ENCODE measurements at regions not wholly inside any gene's neighbourhood (a gene's known extent, or its start where the extent isn't known, plus 50 kb on each side); places are given as distances from the start of the nearest gene placed in this dataset.

GRCh38 chr4:52483186-52483890 lies 175.8 kb downstream of the USP46 start:
- BruUV-seq (replicated peaks), result no TSS peak
- no peak overlapping the region for H3K4me3 ChIP-seq
- intact Hi-C loops (cut with micrococcal nuclease; ENCODE audit: unreplicated experiment), result no loop called here
- no peak for DNase-seq
- ChIA-PET POLR2A (ENCODE audit: unreplicated experiment) (no interaction called here), CTCF (no interaction called here)
- H3K27me3 ChIP-seq (ENCODE audit: insufficient read depth, low read depth), result peaks cover 4% of the 10 kb centered on the region; the same call in 1 of the 2 replicates
- no peaks in the 10 kb centered on the region for H3K9me3 ChIP-seq (ENCODE audit: insufficient read depth, low read depth)
- no peak overlapping the region for H2AFZ ChIP-seq
- no peak overlapping the region for H3K27ac ChIP-seq
- H3K4me2 ChIP-seq, result no peak overlapping the region
- no peaks in the 10 kb centered on the region for H3K4me1 ChIP-seq (replicated peaks; ENCODE audit: insufficient read depth)
- no peaks in the 10 kb centered on the region for H3K9me2 ChIP-seq (ENCODE audit: insufficient read depth)
- H3K79me2 ChIP-seq (ENCODE audit: low read depth), result no peaks in the 10 kb centered on the region
- no peaks in the 10 kb centered on the region; the same call in 1 of the 2 replicates for H4K20me1 ChIP-seq (ENCODE audit: insufficient read depth)
- no peaks in the 10 kb centered on the region for H3K36me3 ChIP-seq (ENCODE audit: low read depth)
- TF ChIP-seq CTCF (conservative IDR thresholded peaks at IDR 0.05) (no peak), EZH2 (IDR thresholded peaks at IDR 0.05; ENCODE audit: low read depth) (no peak)
- H3F3A ChIP-seq (ENCODE audit: insufficient read depth, low read depth), result no peaks in the 10 kb centered on the region

DNA sequence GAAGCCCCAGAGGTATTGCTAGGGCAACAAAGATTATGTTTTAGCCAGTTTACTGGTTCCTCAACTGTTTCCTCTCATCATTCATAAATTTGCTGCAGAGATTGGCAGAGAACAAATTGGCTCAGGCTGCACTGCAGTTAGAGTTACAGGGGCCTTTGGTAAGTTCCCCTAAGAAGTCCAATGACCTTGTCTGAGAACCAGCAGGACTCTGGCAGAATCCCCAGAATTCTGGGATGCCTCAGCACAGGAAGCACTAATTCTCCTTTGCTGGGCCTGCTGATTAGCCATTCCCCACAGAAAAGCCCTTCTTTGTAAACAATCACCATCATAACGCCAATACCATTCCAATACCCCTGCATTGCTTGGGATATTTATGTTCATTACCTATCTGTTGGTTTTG lies 151.3 kb downstream of the USP46 start:
- intact Hi-C loops (cut with micrococcal nuclease; ENCODE audit: unreplicated experiment), result no loop called here
- Histone ChIP-seq H4K20me1 (ENCODE audit: insufficient read depth) (no peaks in the 10 kb centered on the region), H3K4me3 (no peak overlapping the region), H3K4me2 (no peak overlapping the region), H3K36me3 (ENCODE audit: low read depth) (no peaks in the 10 kb centered on the region), H3K79me2 (ENCODE audit: low read depth) (no peaks in the 10 kb centered on the region), H3K27me3 (ENCODE audit: insufficient read depth, low read depth) (peaks cover 12% of the 10 kb centered on the region), H3K9me3 (ENCODE audit: insufficient read depth, low read depth) (no peaks in the 10 kb centered on the region), H2AFZ (no peak overlapping the region), H3F3A (ENCODE audit: insufficient read depth, low read depth) (no peaks in the 10 kb centered on the region), H3K4me1 (replicated peaks; ENCODE audit: insufficient read depth) (no peaks in the 10 kb centered on the region), H3K9me2 (ENCODE audit: insufficient read depth) (no peaks in the 10 kb centered on the region), H3K27ac (no peak overlapping the region)
- BruUV-seq (replicated peaks), result no TSS peak
- TF ChIP-seq EZH2 (IDR thresholded peaks at IDR 0.05; ENCODE audit: low read depth) (no peak), CTCF (conservative IDR thresholded peaks at IDR 0.05) (no peak)
- no peak for DNase-seq
- CTCF ChIA-PET, result no interaction called here
- POLR2A ChIA-PET (ENCODE audit: unreplicated experiment), result no interaction called here

DNA sequence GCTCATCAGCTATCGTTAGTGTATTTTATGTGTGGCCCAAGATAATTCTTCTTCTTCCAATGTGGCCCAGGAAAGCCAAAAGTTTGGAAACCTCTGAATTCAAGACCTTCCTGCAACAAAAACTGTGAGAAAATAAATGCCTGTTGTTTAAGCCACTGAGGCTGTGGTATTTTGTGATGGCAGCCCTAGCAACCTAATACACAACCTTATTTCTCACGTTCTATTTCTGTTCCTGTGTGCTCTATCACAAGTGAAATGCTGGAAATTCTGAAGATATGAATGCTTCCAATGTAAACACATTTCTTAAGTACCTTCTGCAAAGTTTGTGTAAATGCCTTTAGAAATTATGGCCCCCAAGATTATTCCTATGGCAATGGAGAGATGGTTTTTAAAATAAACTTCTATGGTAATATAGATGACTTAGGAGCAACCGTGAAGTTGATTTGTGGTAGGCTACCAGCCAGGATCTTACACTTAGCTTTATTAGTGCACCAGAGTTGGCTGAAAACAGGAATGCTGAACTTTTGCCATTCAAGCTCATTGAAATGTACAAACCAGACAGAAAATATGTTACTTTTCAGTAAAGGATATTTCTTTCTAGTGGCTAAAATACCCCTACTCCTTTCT lies 148.0 kb downstream of the USP46 start:
- CTCF ChIA-PET, result no interaction called here

More for the DNA sequence above, 148.0 kb downstream of the USP46 start:
- intact Hi-C loops (cut with micrococcal nuclease; ENCODE audit: unreplicated experiment), result no loop called here
- Histone ChIP-seq H4K20me1 (ENCODE audit: insufficient read depth) (no peaks in the 10 kb centered on the region), H3K27me3 (ENCODE audit: insufficient read depth, low read depth) (peaks cover 11% of the 10 kb centered on the region), H3K4me3 (no peak overlapping the region), H3K4me1 (replicated peaks; ENCODE audit: insufficient read depth) (no peaks in the 10 kb centered on the region), H3K4me2 (no peak overlapping the region), H3K27ac (no peak overlapping the region), H3K79me2 (ENCODE audit: low read depth) (no peaks in the 10 kb centered on the region), H3K9me3 (ENCODE audit: insufficient read depth, low read depth) (no peaks in the 10 kb centered on the region), H3F3A (ENCODE audit: insufficient read depth, low read depth) (no peaks in the 10 kb centered on the region), H3K36me3 (ENCODE audit: low read depth) (no peaks in the 10 kb centered on the region), H2AFZ (no peak overlapping the region), H3K9me2 (ENCODE audit: insufficient read depth) (no peaks in the 10 kb centered on the region)
- BruUV-seq (replicated peaks), result no TSS peak
- TF ChIP-seq CTCF (conservative IDR thresholded peaks at IDR 0.05) (no peak), EZH2 (IDR thresholded peaks at IDR 0.05; ENCODE audit: low read depth) (no peak)
- POLR2A ChIA-PET (ENCODE audit: unreplicated experiment), result no interaction called here
- DNase-seq, result no peak

All from PC-9 (cell line).